ENCODE measurements at regions not wholly inside any gene's neighbourhood (a gene's known extent, or its start where the extent isn't known, plus 50 kb on each side); places are given as distances from the start of the nearest gene placed in this dataset.

DNA sequence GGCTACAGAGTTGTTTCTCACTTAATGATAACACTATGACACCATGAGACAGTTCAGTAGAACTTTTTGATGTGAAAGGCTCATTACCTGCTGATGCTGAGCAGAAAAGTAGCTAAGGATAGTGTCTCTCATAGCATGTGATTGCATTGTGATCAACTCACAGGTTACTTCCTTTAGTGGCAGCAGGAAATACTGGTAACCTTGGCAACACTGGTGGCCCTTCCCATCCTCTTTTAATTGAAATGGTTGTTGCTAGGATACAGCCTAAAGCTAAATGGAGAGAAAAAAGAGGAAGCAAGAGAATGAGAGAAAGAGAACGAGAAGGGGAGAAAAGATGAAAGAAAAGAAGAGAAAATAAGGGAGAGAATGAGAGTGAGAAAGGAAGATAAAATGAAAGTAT, 204.7 kb upstream of the GAP43 start:
- Histone ChIP-seq H3K4me2 (ENCODE audit: control insufficient read depth, insufficient read depth) (no peak overlapping the region), H3K36me3 (ENCODE audit: control insufficient read depth in 2 of 2, insufficient read depth in 2 of 2, low read length in 1 of 2) (no peaks in the 10 kb centered on the region), H3K79me2 (ENCODE audit: control insufficient read depth, insufficient read depth, low read length) (no peaks in the 10 kb centered on the region), H3K4me1 (ENCODE audit: control insufficient read depth, insufficient read depth, low read length) (no peaks in the 10 kb centered on the region), H2AFZ (ENCODE audit: control insufficient read depth, low read depth, low read length) (no peak overlapping the region), H3K27me3 (replicated peaks in 1 of 2; ENCODE audit: control insufficient read depth in 2 of 2, insufficient read depth in 2 of 2, low read length in 1 of 2) (no peaks in the 10 kb centered on the region), H3K4me3 (no peak overlapping the region), H3K9me3 (replicated peaks; ENCODE audit: control insufficient read depth, insufficient read depth, low read length) (no peaks in the 10 kb centered on the region), H3K27ac (ENCODE audit: control insufficient read depth, insufficient read depth) (no peak overlapping the region), H4K20me1 (ENCODE audit: control insufficient read depth, insufficient read depth) (no peaks in the 10 kb centered on the region), H3K9ac (ENCODE audit: control insufficient read depth, insufficient read depth, low read length) (no peak overlapping the region)
- POLR2A ChIA-PET, result no interaction called here
- TF ChIP-seq NFXL1 (IDR thresholded peaks at IDR 0.05; ENCODE audit: borderline replicate concordance) (no peak), BMI1 (IDR thresholded peaks at IDR 0.05; ENCODE audit: borderline replicate concordance) (no peak), SPI1 (IDR thresholded peaks at IDR 0.05; ENCODE audit: borderline replicate concordance, insufficient read depth, low read depth, low read length) (no peak)
- TF ChIP-seq, protein P1, sequence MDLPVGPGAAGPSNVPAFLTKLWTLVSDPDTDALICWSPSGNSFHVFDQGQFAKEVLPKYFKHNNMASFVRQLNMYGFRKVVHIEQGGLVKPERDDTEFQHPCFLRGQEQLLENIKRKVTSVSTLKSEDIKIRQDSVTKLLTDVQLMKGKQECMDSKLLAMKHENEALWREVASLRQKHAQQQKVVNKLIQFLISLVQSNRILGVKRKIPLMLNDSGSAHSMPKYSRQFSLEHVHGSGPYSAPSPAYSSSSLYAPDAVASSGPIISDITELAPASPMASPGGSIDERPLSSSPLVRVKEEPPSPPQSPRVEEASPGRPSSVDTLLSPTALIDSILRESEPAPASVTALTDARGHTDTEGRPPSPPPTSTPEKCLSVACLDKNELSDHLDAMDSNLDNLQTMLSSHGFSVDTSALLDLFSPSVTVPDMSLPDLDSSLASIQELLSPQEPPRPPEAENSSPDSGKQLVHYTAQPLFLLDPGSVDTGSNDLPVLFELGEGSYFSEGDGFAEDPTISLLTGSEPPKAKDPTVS (IDR thresholded peaks at IDR 0.05; ENCODE audit: low read depth, low read length), result no peak
- TF ChIP-seq, protein P2, sequence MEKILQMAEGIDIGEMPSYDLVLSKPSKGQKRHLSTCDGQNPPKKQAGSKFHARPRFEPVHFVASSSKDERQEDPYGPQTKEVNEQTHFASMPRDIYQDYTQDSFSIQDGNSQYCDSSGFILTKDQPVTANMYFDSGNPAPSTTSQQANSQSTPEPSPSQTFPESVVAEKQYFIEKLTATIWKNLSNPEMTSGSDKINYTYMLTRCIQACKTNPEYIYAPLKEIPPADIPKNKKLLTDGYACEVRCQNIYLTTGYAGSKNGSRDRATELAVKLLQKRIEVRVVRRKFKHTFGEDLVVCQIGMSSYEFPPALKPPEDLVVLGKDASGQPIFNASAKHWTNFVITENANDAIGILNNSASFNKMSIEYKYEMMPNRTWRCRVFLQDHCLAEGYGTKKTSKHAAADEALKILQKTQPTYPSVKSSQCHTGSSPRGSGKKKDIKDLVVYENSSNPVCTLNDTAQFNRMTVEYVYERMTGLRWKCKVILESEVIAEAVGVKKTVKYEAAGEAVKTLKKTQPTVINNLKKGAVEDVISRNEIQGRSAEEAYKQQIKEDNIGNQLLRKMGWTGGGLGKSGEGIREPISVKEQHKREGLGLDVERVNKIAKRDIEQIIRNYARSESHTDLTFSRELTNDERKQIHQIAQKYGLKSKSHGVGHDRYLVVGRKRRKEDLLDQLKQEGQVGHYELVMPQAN (conservative IDR thresholded peaks at IDR 0.05), result no peak
- TF ChIP-seq, protein P3, sequence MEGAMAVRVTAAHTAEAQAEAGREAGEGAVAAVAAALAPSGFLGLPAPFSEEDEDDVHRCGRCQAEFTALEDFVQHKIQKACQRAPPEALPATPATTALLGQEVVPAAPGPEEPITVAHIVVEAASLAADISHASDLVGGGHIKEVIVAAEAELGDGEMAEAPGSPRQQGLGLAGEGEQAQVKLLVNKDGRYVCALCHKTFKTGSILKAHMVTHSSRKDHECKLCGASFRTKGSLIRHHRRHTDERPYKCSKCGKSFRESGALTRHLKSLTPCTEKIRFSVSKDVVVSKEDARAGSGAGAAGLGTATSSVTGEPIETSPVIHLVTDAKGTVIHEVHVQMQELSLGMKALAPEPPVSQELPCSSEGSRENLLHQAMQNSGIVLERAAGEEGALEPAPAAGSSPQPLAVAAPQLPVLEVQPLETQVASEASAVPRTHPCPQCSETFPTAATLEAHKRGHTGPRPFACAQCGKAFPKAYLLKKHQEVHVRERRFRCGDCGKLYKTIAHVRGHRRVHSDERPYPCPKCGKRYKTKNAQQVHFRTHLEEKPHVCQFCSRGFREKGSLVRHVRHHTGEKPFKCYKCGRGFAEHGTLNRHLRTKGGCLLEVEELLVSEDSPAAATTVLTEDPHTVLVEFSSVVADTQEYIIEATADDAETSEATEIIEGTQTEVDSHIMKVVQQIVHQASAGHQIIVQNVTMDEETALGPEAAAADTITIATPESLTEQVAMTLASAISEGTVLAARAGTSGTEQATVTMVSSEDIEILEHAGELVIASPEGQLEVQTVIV (IDR thresholded peaks at IDR 0.05; ENCODE audit: borderline replicate concordance, partially characterized antibody), result no peak
- DNase-seq (ENCODE audit: low read depth, low spot score) (no peak), FAIRE-seq (no peak), ATAC-seq (no peak)
- 0% methylated on average over 1 of the region's 1 CpG for WGBS (ENCODE audit: insufficient coverage, insufficient replicate concordance, low lambda C conversion rate, missing lambda C conversion rate)
- BruUV-seq (replicated peaks), result no TSS peak
- RAD21 ChIA-PET (ENCODE audit: unreplicated experiment), result no interaction called here
- intact Hi-C loops (cut with micrococcal nuclease; ENCODE audit: unreplicated experiment) (no loop called here), in situ Hi-C loops (cut with MboI) (no loop called here)
- CTCF ChIA-PET, result no interaction called here
- SMC1A ChIA-PET (ENCODE audit: uncharacterized antibody, unreplicated experiment), result no interaction called here
